HCT116 (cell line): ENCODE measurements at regions not wholly inside any gene's neighbourhood (a gene's known extent, or its start where the extent isn't known, plus 50 kb on each side); places are given as distances from the start of the nearest gene placed in this dataset.

Experiments
- ATAC-seq: fragments of 200-7000 bp; cut with Tn5 transposase; 2 replicates; pipeline ENCODE4 v1.9.1; 2020; ENCODE audit warnings: mild to moderate bottlenecking, moderate library complexity
- BruUV-seq: library from RNA; stranded (reverse); fragments of 400-500 nt; replicated peaks from 2 replicates; lab custom pipeline; 2021; lab: Mats Ljungman, UMichigan
- CTCF ChIA-PET: fragments of 300-600 bp; sonication (Branson Sonifier 250); formaldehyde crosslinking; loops from one replicate; lab custom pipeline; 2021; ENCODE audit warnings: antibody characterized with exemption; lab: Charles Lee
- POLR2A ChIA-PET: fragments of 300-600, 350-600 bp; sonication (Branson Sonifier 250); formaldehyde crosslinking; loops from one replicate; lab custom pipeline; 2021; ENCODE audit warnings: antibody characterized with exemption; lab: Charles Lee
- RAD21 ChIA-PET, 2 experiments: fragments of 300-600 bp; sonication (Branson Sonifier 250); formaldehyde crosslinking; loops; one replicate each; lab custom pipeline; 2023; ENCODE audit warnings: low total read pairs in 2 of 2; ENCODE audit not compliant: uncharacterized antibody in 2 of 2, unreplicated experiment in 2 of 2, low non-redundant PET in 1 of 2; lab: Charles Lee
- DNase-seq: peaks from one replicate; pipeline ENCODE4 v3.0.0-alpha.2; 2010; ENCODE audit warnings: low read depth, low spot score
- H2AFZ ChIP-seq: fragments of 200-600 bp; shearing (Covaris generic), sonication (generic); 2 replicates; pipeline ENCODE4 v1.6.1; 2017; ENCODE audit warnings: low read depth, mixed run types, mixed read lengths, antibody characterized with exemption, low read length; ENCODE audit not compliant: poor library complexity, severe bottlenecking
- H3K27ac ChIP-seq: 2 replicates; pipeline ENCODE4 v1.5.1; 2012; ENCODE audit warnings: low read depth, low read length
- H3K27me3 ChIP-seq: fragments of 200-600 bp; sonication (generic); 2 replicates; pipeline ENCODE4 v1.6.1; 2016; ENCODE audit warnings: mixed run types, low read length, mixed read lengths; ENCODE audit not compliant: insufficient read depth
- H3K36me3 ChIP-seq, 2 experiments: fragments of 200-500 bp in 1 of 2; fragments of 200-600 bp in 1 of 2; sonication (Bioruptor generic) in 1 of 2; sonication (generic) in 1 of 2; 2 replicates each; pipeline versions ENCODE4 v1.5.1 to v1.6.1; 2014 to 2016; ENCODE audit warnings: low read length in 2 of 2, inconsistent platforms in 1 of 2, mixed read lengths in 1 of 2, mixed run types in 1 of 2; ENCODE audit not compliant: insufficient read depth in 2 of 2, control insufficient read depth in 1 of 2
- H3K4me1 ChIP-seq, 2 experiments: fragments of 200-600 bp in 1 of 2; sonication (generic) in 1 of 2; 2 replicates each; pipeline versions ENCODE4 v1.5.1 to v1.6.1; 2012 to 2017; ENCODE audit warnings: low read length in 2 of 2, inconsistent platforms in 1 of 2, mild to moderate bottlenecking in 1 of 2, mixed read lengths in 1 of 2, mixed run types in 1 of 2, moderate library complexity in 1 of 2; ENCODE audit not compliant: insufficient read depth in 2 of 2, control insufficient read depth in 1 of 2
- H3K4me2 ChIP-seq: fragments of 200-600 bp; sonication (generic); 2 replicates; pipeline ENCODE4 v1.6.1; 2017; ENCODE audit warnings: mixed run types, low read length, mixed read lengths
- H3K4me3 ChIP-seq, 2 experiments: fragments of 200-600 bp in 1 of 2; sonication (generic) in 1 of 2; replicated peaks in 1 of 2; 2 replicates each; pipeline ENCODE4 v1.5.1; 2011 to 2016; ENCODE audit warnings: low read length in 2 of 2, control low read depth in 1 of 2, low read depth in 1 of 2, mild to moderate bottlenecking in 1 of 2, mixed read lengths in 1 of 2, mixed run types in 1 of 2
- H3K79me2 ChIP-seq: fragments of 200-600 bp; sonication (generic); 2 replicates; pipeline ENCODE4 v1.6.1; 2017; ENCODE audit warnings: mild to moderate bottlenecking, mixed run types, low read length, moderate library complexity, mixed read lengths; ENCODE audit not compliant: insufficient read depth
- H3K9ac ChIP-seq: fragments of 200-600 bp; sonication (generic); 2 replicates; pipeline ENCODE4 v1.6.1; 2016; ENCODE audit warnings: low read length, mixed read lengths
- H3K9me2 ChIP-seq: fragments of 200-600 bp; sonication (generic), shearing (Covaris generic); 2 replicates; pipeline ENCODE4 v1.6.1; 2017; ENCODE audit warnings: mixed run types, mild to moderate bottlenecking, moderate library complexity; ENCODE audit not compliant: insufficient read depth
- H3K9me3 ChIP-seq, 2 experiments: fragments of 200-500 bp in 1 of 2; fragments of 200-600 bp in 1 of 2; sonication (Bioruptor generic) in 1 of 2; sonication (generic) in 1 of 2; 2 replicates each; pipeline ENCODE4 v1.6.1; 2014 to 2017; ENCODE audit warnings: low read length in 2 of 2, mixed read lengths in 2 of 2, inconsistent platforms in 1 of 2, low read depth in 1 of 2, mild to moderate bottlenecking in 1 of 2, mixed run types in 1 of 2, moderate library complexity in 1 of 2; ENCODE audit not compliant: control insufficient read depth in 1 of 2, insufficient read depth in 1 of 2
- H4K20me1 ChIP-seq: fragments of 200-600 bp; sonication (generic), shearing (Covaris generic); 2 replicates; pipeline ENCODE4 v1.6.1; 2017; ENCODE audit warnings: mixed run types, mild to moderate bottlenecking, moderate library complexity; ENCODE audit not compliant: insufficient read depth
- EGR1 ChIP-seq: IDR thresholded peaks from 2 replicates; pipeline ENCODE4 v1.6.1; 2012; ENCODE audit warnings: low read depth
- EZH2 ChIP-seq: fragments of 200-600 bp; sonication (generic); IDR thresholded peaks from 2 replicates; pipeline ENCODE4 v1.6.1; 2017; ENCODE audit warnings: antibody characterized with exemption, mixed run types
- EZH2phosphoT487 ChIP-seq: fragments of 200-600 bp; IDR thresholded peaks from 2 replicates; pipeline ENCODE4 v1.6.1; 2018; ENCODE audit warnings: antibody characterized with exemption, borderline replicate concordance
- FOSL1 ChIP-seq: IDR thresholded peaks from 2 replicates; pipeline ENCODE4 v1.6.1; 2012; ENCODE audit warnings: low read depth
- POLR2AphosphoS5 ChIP-seq: IDR thresholded peaks from 2 replicates; pipeline ENCODE4 v1.6.1; 2011; ENCODE audit warnings: mild to moderate bottlenecking, low read depth, low read length, moderate library complexity
- SIN3A ChIP-seq: IDR thresholded peaks from 2 replicates; pipeline ENCODE4 v1.6.1; 2012; ENCODE audit warnings: low read depth
- TCF7L2 ChIP-seq: IDR thresholded peaks from 2 replicates; pipeline ENCODE4 v1.7.0; 2011; ENCODE audit warnings: borderline replicate concordance, inconsistent platforms; ENCODE audit not compliant: insufficient read depth, insufficient read length; ENCODE audit errors: extremely low read depth
- intact Hi-C: fragments of 100-400 bp; cut with micrococcal nuclease; formaldehyde crosslinking; loops from 2 replicates; pipeline ENCODE4 v1.10.0; 2022
- TF ChIP-seq, protein P1 (sequence below): IDR thresholded peaks from 2 replicates; pipeline ENCODE4 v1.6.1; 2012
- TF ChIP-seq, protein P2 (sequence below): IDR thresholded peaks from 2 replicates; pipeline ENCODE4 v1.6.1; 2012
- TF ChIP-seq, protein P3 (sequence below): IDR thresholded peaks from 2 replicates; pipeline ENCODE4 v1.6.1; 2011; ENCODE audit warnings: mild to moderate bottlenecking, low read length, moderate library complexity; ENCODE audit not compliant: insufficient replicate concordance; ENCODE audit errors: extremely low read depth

DNA sequence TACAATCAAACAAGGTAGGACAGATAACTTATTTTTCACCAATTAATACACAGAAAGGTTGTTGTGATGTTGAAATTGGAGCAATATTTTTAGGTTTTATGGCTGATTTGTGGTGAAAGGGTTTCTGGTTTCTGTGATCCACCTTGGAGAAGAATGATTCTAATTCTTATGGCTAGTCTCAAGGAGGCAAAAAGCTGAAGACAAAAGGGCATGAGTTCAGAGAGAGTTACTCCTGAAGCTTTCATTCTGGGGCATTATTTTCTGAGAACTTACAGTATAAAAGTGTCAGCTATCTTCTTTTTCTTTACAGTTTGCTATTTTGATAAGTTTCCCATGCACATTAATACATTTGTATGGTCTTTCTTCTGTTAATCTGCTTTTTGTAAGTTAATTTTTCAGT, 372.4 kb upstream of the CCDC179 start:
- H3K27ac ChIP-seq = no peak overlapping the region
- BruUV-seq = no TSS peak
- H3K27me3 ChIP-seq = no peaks in the 10 kb centered on the region
- no peaks in the 10 kb centered on the region for H3K79me2 ChIP-seq
- H2AFZ ChIP-seq = no peak overlapping the region
- H3K4me2 ChIP-seq = no peak overlapping the region
- no peak for ATAC-seq
- H3K4me1 ChIP-seq = no peaks in the 10 kb centered on the region
- RAD21 ChIA-PET = no interaction called here
- TF ChIP-seq FOSL1 = no peak
- TF ChIP-seq, protein P1, sequence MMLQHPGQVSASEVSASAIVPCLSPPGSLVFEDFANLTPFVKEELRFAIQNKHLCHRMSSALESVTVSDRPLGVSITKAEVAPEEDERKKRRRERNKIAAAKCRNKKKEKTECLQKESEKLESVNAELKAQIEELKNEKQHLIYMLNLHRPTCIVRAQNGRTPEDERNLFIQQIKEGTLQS = no peak
- no peak overlapping the region for H3K4me3 ChIP-seq
- intact Hi-C loops = no loop called here
- no peaks in the 10 kb centered on the region for H3K9me2 ChIP-seq
- CTCF ChIA-PET = no interaction called here
- no peak for DNase-seq
- peaks cover 3 to 13% of the 10 kb centered on the region in 2 experiments; a peak in 2 of 4 replicates for H3K9me3 ChIP-seq
- POLR2A ChIA-PET = no interaction called here
- no peak overlapping the region for H3K9ac ChIP-seq
- H3K36me3 ChIP-seq = no peaks in the 10 kb centered on the region
- no peaks in the 10 kb centered on the region for H4K20me1 ChIP-seq

DNA sequence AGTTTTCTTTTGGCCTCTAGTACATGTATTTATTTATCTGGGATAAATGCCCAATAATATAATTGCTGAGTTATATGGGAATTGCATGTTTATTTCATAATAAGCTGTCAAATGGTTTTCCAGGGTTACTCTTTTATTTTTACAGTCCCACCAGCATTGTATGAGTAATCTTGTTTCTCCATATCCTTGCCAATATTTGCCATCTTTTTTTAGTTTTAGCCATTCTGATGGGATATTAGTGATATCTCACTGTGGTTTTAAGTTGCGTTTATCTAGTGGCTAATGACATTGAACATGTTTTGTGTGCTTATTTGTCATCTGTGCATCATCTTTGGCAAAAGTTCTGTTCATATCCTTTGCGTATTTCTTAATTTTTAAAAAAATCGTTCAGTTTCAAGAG, 372.8 kb upstream of the CCDC179 start:
- H4K20me1 ChIP-seq = no peaks in the 10 kb centered on the region
- no peak overlapping the region for H3K4me2 ChIP-seq
- TF ChIP-seq TCF7L2 (no peak), FOSL1 (no peak), EGR1 (no peak), EZH2phosphoT487 (no peak), EZH2 (no peak), POLR2AphosphoS5 (no peak), SIN3A (no peak)
- TF ChIP-seq, protein P2, sequence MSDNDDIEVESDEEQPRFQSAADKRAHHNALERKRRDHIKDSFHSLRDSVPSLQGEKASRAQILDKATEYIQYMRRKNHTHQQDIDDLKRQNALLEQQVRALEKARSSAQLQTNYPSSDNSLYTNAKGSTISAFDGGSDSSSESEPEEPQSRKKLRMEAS = no peak
- TF ChIP-seq, protein P3, sequence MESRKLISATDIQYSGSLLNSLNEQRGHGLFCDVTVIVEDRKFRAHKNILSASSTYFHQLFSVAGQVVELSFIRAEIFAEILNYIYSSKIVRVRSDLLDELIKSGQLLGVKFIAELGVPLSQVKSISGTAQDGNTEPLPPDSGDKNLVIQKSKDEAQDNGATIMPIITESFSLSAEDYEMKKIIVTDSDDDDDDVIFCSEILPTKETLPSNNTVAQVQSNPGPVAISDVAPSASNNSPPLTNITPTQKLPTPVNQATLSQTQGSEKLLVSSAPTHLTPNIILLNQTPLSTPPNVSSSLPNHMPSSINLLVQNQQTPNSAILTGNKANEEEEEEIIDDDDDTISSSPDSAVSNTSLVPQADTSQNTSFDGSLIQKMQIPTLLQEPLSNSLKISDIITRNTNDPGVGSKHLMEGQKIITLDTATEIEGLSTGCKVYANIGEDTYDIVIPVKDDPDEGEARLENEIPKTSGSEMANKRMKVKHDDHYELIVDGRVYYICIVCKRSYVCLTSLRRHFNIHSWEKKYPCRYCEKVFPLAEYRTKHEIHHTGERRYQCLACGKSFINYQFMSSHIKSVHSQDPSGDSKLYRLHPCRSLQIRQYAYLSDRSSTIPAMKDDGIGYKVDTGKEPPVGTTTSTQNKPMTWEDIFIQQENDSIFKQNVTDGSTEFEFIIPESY = no peak
- TF ChIP-seq, all 23 proteins: peak for 0
- intact Hi-C loops = no loop called here
- CTCF ChIA-PET = no interaction called here
- no peaks in the 10 kb centered on the region for H3K27me3 ChIP-seq
- no peaks in the 10 kb centered on the region for H3K79me2 ChIP-seq
- no TSS peak for BruUV-seq
- H3K4me3 ChIP-seq = no peak overlapping the region
- H3K9ac ChIP-seq = no peak overlapping the region
- no peak for ATAC-seq
- peaks cover 3 to 18% of the 10 kb centered on the region in 2 experiments; a peak in 2 of 4 replicates for H3K9me3 ChIP-seq
- RAD21 ChIA-PET = no interaction called here
- no peaks in the 10 kb centered on the region for H3K36me3 ChIP-seq
- H3K4me1 ChIP-seq = no peaks in the 10 kb centered on the region
- POLR2A ChIA-PET = no interaction called here
- H2AFZ ChIP-seq = no peak overlapping the region
- DNase-seq = no peak
- H3K9me2 ChIP-seq = no peaks in the 10 kb centered on the region
- no peak overlapping the region for H3K27ac ChIP-seq
